HEK293 (cell line): ENCODE measurements at regions not wholly inside any gene's neighbourhood (a gene's known extent, or its start where the extent isn't known, plus 50 kb on each side); places are given as distances from the start of the nearest gene placed in this dataset.

Experiments
- FEZF1 ChIP-seq: fragments of 450-650 bp; formaldehyde crosslinking; IDR thresholded peaks from 2 replicates; pipeline ENCODE4 v1.5.1; 2016; ENCODE audit warnings: missing biosample characterization, missing genetic modification characterization
- ZBTB7A ChIP-seq: fragments of 450-650 bp; formaldehyde crosslinking; IDR thresholded peaks from 2 replicates; pipeline ENCODE4 v1.5.1; 2016; ENCODE audit warnings: low read depth, missing biosample characterization, missing genetic modification characterization
- ZNF19 ChIP-seq: fragments of 450-650 bp; formaldehyde crosslinking; IDR thresholded peaks from 2 replicates; pipeline ENCODE4; 2016; ENCODE audit warnings: missing biosample characterization, missing genetic modification characterization, low read depth
- ZNF549 ChIP-seq: fragments of 450-650 bp; IDR thresholded peaks from 2 replicates; pipeline ENCODE4 v1.5.1; 2018; ENCODE audit warnings: missing biosample characterization, missing genetic modification characterization, mild to moderate bottlenecking, inconsistent platforms, moderate library complexity
- TF ChIP-seq, protein P1 (sequence below): fragments of 450-650 bp; formaldehyde crosslinking; IDR thresholded peaks from 2 replicates; pipeline ENCODE4 v1.5.1; 2016; ENCODE audit warnings: missing biosample characterization, missing genetic modification characterization
- TF ChIP-seq, protein P2 (sequence below): fragments of 450-650 bp; IDR thresholded peaks from 2 replicates; pipeline ENCODE4 v1.5.1; 2018; ENCODE audit warnings: missing biosample characterization, missing genetic modification characterization
- TF ChIP-seq, protein P3 (sequence below): fragments of 450-650 bp; formaldehyde crosslinking; IDR thresholded peaks from 2 replicates; pipeline ENCODE4 v1.5.1; 2016; ENCODE audit warnings: missing biosample characterization, missing genetic modification characterization, borderline replicate concordance
- TF ChIP-seq, protein P4 (sequence below): fragments of 450-650 bp; formaldehyde crosslinking; IDR thresholded peaks from 2 replicates; pipeline ENCODE4 v1.5.1; 2016; ENCODE audit warnings: missing biosample characterization, missing genetic modification characterization, low read depth
- TF ChIP-seq, protein P5 (sequence below): fragments of 450-650 bp; formaldehyde crosslinking; IDR thresholded peaks from 2 replicates; pipeline ENCODE4 v1.5.1; 2016; ENCODE audit warnings: missing biosample characterization, missing genetic modification characterization
- TF ChIP-seq, protein P6 (sequence below): fragments of 450-650 bp; formaldehyde crosslinking; IDR thresholded peaks from 2 replicates; pipeline ENCODE4 v1.5.1; 2016; ENCODE audit warnings: missing biosample characterization, missing genetic modification characterization

DNA sequence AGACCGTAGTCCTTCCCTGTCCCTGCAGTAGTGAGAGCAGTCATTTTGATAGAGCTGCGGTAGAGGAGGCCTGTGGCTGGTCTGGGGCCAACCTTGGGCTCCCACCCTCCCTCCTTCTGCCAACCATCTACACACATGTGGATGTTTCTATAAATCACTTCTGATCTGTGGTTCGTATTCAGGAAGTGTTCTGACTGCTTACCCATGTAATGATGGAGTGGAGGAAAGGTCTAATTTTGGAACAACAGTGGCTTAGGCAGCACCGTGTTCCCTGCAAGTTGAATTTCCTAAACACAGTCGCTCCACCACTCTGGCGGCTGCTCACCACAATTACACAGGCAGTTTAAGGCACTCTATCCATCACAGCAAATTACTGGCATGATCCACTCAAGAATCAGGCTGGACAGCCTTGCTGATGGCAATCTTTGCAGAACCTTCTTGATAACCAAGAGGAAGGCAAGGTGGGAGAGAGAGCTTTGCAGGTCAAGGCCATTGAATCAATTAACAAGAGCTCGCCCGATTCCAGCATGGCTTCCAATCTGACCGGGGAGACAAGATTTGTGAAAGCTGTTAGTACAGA, 104.7 kb upstream of the VEPH1 start:
- no peak for TF ChIP-seq ZNF19
- no peak for TF ChIP-seq ZNF549 (tag by site-specific recombination)
- TF ChIP-seq, protein P1, sequence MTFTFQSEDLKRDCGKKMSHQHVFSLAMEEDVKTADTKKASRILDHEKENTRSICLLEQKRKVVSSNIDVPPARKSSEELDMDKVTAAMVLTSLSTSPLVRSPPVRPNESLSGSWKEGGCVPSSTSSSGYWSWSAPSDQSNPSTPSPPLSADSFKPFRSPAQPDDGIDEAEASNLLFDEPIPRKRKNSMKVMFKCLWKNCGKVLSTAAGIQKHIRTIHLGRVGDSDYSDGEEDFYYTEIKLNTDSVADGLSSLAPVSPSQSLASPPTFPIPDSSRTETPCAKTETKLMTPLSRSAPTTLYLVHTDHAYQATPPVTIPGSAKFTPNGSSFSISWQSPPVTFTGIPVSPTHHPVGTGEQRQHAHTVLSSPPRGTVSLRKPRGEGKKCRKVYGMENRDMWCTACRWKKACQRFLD (tag by site-specific recombination), result no peak
- no peak for TF ChIP-seq ZBTB7A (tag by site-specific recombination)
- TF ChIP-seq, protein P2, sequence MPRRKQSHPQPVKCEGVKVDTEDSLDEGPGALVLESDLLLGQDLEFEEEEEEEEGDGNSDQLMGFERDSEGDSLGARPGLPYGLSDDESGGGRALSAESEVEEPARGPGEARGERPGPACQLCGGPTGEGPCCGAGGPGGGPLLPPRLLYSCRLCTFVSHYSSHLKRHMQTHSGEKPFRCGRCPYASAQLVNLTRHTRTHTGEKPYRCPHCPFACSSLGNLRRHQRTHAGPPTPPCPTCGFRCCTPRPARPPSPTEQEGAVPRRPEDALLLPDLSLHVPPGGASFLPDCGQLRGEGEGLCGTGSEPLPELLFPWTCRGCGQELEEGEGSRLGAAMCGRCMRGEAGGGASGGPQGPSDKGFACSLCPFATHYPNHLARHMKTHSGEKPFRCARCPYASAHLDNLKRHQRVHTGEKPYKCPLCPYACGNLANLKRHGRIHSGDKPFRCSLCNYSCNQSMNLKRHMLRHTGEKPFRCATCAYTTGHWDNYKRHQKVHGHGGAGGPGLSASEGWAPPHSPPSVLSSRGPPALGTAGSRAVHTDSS (tag by site-specific recombination), result no peak
- TF ChIP-seq, protein P3, sequence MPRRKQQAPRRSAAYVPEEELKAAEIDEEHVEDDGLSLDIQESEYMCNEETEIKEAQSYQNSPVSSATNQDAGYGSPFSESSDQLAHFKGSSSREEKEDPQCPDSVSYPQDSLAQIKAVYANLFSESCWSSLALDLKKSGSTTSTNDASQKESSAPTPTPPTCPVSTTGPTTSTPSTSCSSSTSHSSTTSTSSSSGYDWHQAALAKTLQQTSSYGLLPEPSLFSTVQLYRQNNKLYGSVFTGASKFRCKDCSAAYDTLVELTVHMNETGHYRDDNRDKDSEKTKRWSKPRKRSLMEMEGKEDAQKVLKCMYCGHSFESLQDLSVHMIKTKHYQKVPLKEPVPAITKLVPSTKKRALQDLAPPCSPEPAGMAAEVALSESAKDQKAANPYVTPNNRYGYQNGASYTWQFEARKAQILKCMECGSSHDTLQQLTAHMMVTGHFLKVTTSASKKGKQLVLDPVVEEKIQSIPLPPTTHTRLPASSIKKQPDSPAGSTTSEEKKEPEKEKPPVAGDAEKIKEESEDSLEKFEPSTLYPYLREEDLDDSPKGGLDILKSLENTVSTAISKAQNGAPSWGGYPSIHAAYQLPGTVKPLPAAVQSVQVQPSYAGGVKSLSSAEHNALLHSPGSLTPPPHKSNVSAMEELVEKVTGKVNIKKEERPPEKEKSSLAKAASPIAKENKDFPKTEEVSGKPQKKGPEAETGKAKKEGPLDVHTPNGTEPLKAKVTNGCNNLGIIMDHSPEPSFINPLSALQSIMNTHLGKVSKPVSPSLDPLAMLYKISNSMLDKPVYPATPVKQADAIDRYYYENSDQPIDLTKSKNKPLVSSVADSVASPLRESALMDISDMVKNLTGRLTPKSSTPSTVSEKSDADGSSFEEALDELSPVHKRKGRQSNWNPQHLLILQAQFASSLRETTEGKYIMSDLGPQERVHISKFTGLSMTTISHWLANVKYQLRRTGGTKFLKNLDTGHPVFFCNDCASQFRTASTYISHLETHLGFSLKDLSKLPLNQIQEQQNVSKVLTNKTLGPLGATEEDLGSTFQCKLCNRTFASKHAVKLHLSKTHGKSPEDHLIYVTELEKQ (tag by site-specific recombination), result no peak
- TF ChIP-seq, protein P4, sequence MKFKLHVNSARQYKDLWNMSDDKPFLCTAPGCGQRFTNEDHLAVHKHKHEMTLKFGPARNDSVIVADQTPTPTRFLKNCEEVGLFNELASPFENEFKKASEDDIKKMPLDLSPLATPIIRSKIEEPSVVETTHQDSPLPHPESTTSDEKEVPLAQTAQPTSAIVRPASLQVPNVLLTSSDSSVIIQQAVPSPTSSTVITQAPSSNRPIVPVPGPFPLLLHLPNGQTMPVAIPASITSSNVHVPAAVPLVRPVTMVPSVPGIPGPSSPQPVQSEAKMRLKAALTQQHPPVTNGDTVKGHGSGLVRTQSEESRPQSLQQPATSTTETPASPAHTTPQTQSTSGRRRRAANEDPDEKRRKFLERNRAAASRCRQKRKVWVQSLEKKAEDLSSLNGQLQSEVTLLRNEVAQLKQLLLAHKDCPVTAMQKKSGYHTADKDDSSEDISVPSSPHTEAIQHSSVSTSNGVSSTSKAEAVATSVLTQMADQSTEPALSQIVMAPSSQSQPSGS (tag by site-specific recombination), result no peak
- TF ChIP-seq, protein P5, sequence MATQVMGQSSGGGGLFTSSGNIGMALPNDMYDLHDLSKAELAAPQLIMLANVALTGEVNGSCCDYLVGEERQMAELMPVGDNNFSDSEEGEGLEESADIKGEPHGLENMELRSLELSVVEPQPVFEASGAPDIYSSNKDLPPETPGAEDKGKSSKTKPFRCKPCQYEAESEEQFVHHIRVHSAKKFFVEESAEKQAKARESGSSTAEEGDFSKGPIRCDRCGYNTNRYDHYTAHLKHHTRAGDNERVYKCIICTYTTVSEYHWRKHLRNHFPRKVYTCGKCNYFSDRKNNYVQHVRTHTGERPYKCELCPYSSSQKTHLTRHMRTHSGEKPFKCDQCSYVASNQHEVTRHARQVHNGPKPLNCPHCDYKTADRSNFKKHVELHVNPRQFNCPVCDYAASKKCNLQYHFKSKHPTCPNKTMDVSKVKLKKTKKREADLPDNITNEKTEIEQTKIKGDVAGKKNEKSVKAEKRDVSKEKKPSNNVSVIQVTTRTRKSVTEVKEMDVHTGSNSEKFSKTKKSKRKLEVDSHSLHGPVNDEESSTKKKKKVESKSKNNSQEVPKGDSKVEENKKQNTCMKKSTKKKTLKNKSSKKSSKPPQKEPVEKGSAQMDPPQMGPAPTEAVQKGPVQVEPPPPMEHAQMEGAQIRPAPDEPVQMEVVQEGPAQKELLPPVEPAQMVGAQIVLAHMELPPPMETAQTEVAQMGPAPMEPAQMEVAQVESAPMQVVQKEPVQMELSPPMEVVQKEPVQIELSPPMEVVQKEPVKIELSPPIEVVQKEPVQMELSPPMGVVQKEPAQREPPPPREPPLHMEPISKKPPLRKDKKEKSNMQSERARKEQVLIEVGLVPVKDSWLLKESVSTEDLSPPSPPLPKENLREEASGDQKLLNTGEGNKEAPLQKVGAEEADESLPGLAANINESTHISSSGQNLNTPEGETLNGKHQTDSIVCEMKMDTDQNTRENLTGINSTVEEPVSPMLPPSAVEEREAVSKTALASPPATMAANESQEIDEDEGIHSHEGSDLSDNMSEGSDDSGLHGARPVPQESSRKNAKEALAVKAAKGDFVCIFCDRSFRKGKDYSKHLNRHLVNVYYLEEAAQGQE (tag by site-specific recombination), result no peak
- TF ChIP-seq, protein P6, sequence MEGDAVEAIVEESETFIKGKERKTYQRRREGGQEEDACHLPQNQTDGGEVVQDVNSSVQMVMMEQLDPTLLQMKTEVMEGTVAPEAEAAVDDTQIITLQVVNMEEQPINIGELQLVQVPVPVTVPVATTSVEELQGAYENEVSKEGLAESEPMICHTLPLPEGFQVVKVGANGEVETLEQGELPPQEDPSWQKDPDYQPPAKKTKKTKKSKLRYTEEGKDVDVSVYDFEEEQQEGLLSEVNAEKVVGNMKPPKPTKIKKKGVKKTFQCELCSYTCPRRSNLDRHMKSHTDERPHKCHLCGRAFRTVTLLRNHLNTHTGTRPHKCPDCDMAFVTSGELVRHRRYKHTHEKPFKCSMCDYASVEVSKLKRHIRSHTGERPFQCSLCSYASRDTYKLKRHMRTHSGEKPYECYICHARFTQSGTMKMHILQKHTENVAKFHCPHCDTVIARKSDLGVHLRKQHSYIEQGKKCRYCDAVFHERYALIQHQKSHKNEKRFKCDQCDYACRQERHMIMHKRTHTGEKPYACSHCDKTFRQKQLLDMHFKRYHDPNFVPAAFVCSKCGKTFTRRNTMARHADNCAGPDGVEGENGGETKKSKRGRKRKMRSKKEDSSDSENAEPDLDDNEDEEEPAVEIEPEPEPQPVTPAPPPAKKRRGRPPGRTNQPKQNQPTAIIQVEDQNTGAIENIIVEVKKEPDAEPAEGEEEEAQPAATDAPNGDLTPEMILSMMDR (tag by site-specific recombination), result no peak
- TF ChIP-seq FEZF1 (tag by site-specific recombination), result no peak
